GM23338 (cell line): ENCODE measurements at regions not wholly inside any gene's neighbourhood (a gene's known extent, or its start where the extent isn't known, plus 50 kb on each side); places are given as distances from the start of the nearest gene placed in this dataset.

Experiments used
- ATAC-seq: fragments of 200-7000 bp; cut with Tn5 transposase; 3 replicates; pipeline ENCODE4 v1.9.1; 2020
- DNase-seq: peaks from one replicate; pipeline ENCODE4 v3.0.0-alpha.2; 2015; ENCODE audit warnings: low spot score
- H2AFZ ChIP-seq: fragments of 200-600 bp; sonication (generic); 2 replicates; pipeline ENCODE4 v1.8.0; 2016; ENCODE audit warnings: antibody characterized with exemption, mild to moderate bottlenecking, moderate library complexity
- H3F3A ChIP-seq: fragments of 200-600 bp; sonication (generic); replicated peaks from 2 replicates; pipeline ENCODE4 v1.8.0; 2017; ENCODE audit warnings: antibody characterized with exemption, mixed run types, low read depth
- H3K27ac ChIP-seq: fragments of 200-600 bp; sonication (generic); 2 replicates; pipeline ENCODE4 v1.6.1; 2016; ENCODE audit warnings: low read depth
- H3K27me3 ChIP-seq: fragments of 200-600 bp; sonication (generic); 2 replicates; pipeline ENCODE4 v1.8.0; 2016; ENCODE audit warnings: mild to moderate bottlenecking, mixed run types, moderate library complexity; ENCODE audit not compliant: insufficient read depth
- H3K36me3 ChIP-seq: fragments of 200-600 bp; sonication (generic); 2 replicates; pipeline ENCODE4 v1.8.0; 2016; ENCODE audit warnings: mild to moderate bottlenecking; ENCODE audit not compliant: insufficient read depth
- H3K4me1 ChIP-seq: fragments of 200-600 bp; sonication (generic); 2 replicates; pipeline ENCODE4 v1.8.0; 2016; ENCODE audit warnings: mild to moderate bottlenecking, moderate library complexity; ENCODE audit not compliant: insufficient read depth
- H3K4me2 ChIP-seq: fragments of 200-600 bp; sonication (generic); 2 replicates; pipeline ENCODE4 v1.7.1; 2017; ENCODE audit warnings: mixed run types
- H3K4me3 ChIP-seq: fragments of 200-600 bp; sonication (generic); 2 replicates; pipeline ENCODE4 v1.6.1; 2016; ENCODE audit warnings: mixed run types
- H3K79me2 ChIP-seq: fragments of 200-600 bp; sonication (generic); replicated peaks from 2 replicates; pipeline ENCODE4 v1.8.0; 2017; ENCODE audit warnings: mild to moderate bottlenecking; ENCODE audit not compliant: insufficient read depth
- H3K9me2 ChIP-seq: fragments of 200-600 bp; sonication (generic); 2 replicates; pipeline ENCODE4 v1.8.0; 2017; ENCODE audit not compliant: insufficient read depth
- H4K20me1 ChIP-seq: fragments of 200-600 bp; sonication (generic); replicated peaks from 2 replicates; pipeline ENCODE4 v1.8.0; 2017; ENCODE audit warnings: mild to moderate bottlenecking; ENCODE audit not compliant: insufficient read depth
- H3K27ac Mint-ChIP-seq: 2 replicates; pipeline ENCODE4 v1.8.0; 2020; ENCODE audit warnings: inconsistent platforms, mild to moderate bottlenecking, moderate library complexity, mixed read lengths
- H3K27me3 Mint-ChIP-seq: 3 replicates; pipeline ENCODE4 v1.8.0; 2022; ENCODE audit warnings: low read depth, mild to moderate bottlenecking, moderate library complexity, mixed read lengths, inconsistent platforms; ENCODE audit not compliant: insufficient read depth, poor library complexity
- H3K36me3 Mint-ChIP-seq: 3 replicates; pipeline ENCODE4 v1.8.0; 2021; ENCODE audit warnings: low read depth, mild to moderate bottlenecking, inconsistent platforms, moderate library complexity, mixed read lengths
- H3K4me1 Mint-ChIP-seq: 3 replicates; pipeline ENCODE4 v1.8.0; 2020; ENCODE audit warnings: mild to moderate bottlenecking, inconsistent platforms, mixed read lengths
- H3K4me3 Mint-ChIP-seq: 3 replicates; pipeline ENCODE4 v1.8.0; 2021; ENCODE audit warnings: moderate library complexity, mild to moderate bottlenecking, inconsistent platforms, mixed read lengths
- H3K9me3 Mint-ChIP-seq: 3 replicates; pipeline ENCODE4 v1.8.0; 2020; ENCODE audit warnings: moderate library complexity, mild to moderate bottlenecking, inconsistent platforms, mixed read lengths
- EZH2 ChIP-seq: fragments of 200-600 bp; sonication (generic); IDR thresholded peaks from one replicate; pipeline ENCODE4 v1.8.0; 2017; ENCODE audit warnings: antibody characterized with exemption, mild to moderate bottlenecking, low read depth; ENCODE audit not compliant: unreplicated experiment
- EZH2phosphoT487 ChIP-seq: fragments of 200-600 bp; sonication (generic); IDR thresholded peaks from one replicate; pipeline ENCODE4 v1.8.1; 2018; ENCODE audit warnings: antibody characterized with exemption; ENCODE audit not compliant: unreplicated experiment
- NANOG ChIP-seq: IDR thresholded peaks from 2 replicates; pipeline ENCODE4 v1.6.1; 2016; ENCODE audit warnings: antibody characterized with exemption, borderline replicate concordance
- POLR2AphosphoS5 ChIP-seq: IDR thresholded peaks from 2 replicates; pipeline ENCODE4 v1.6.1; 2016; ENCODE audit warnings: antibody characterized with exemption, low read depth
- REST ChIP-seq: IDR thresholded peaks from one replicate; pipeline ENCODE4 v1.6.1; 2018; ENCODE audit warnings: antibody characterized with exemption; ENCODE audit not compliant: unreplicated experiment
- STAT1 ChIP-seq: IDR thresholded peaks from one replicate; pipeline ENCODE4 v1.6.1; 2016; ENCODE audit warnings: antibody characterized with exemption; ENCODE audit not compliant: unreplicated experiment
- ZNF114 ChIP-seq: fragments of 250-450 bp; sonication (Bioruptor Pico); IDR thresholded peaks from 2 replicates; pipeline ENCODE4 v1.5.0; 2020; ENCODE audit warnings: mild to moderate bottlenecking, moderate library complexity
- TF ChIP-seq, protein P1 (sequence below), 2 experiments: fragments of 200-600 bp in 1 of 2; sonication (generic) in 1 of 2; conservative IDR thresholded peaks; 2 replicates each; pipeline versions ENCODE4 v1.5.1 to v1.6.1; 2016 to 2017; ENCODE audit warnings: antibody characterized with exemption in 2 of 2, low read depth in 2 of 2, mild to moderate bottlenecking in 2 of 2, moderate library complexity in 1 of 2

DNA sequence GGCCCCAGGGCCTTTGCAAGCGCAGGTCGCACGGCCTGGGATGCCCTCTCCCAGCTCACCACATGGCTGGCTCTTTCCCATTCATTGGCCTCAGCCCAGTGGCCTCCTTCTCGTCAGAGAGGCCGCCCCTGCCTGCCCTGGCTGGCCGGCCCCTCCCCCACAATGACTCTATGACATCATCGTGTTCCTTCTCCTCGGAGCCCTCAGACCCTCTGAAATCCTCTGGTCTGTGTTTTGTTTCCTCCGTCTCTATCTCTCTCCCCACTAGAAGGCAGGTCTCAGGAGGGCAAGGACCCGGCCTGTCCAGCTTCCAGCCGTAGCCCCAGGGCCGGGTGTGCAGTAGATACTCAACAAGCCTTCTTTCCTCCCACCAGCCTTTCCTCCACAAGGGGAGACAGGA lies 164.8 kb upstream of the FOXF1 start:
- H3K36me3 ChIP-seq, result no peaks in the 10 kb centered on the region
- no peaks in the 10 kb centered on the region for H3K9me2 ChIP-seq
- TF ChIP-seq ZNF114 (CRISPR knock-in tag), result no peak
- no peak for TF ChIP-seq REST
- no peak for TF ChIP-seq POLR2AphosphoS5
- no peak for TF ChIP-seq NANOG
- no peak for TF ChIP-seq EZH2
- TF ChIP-seq, protein P1, sequence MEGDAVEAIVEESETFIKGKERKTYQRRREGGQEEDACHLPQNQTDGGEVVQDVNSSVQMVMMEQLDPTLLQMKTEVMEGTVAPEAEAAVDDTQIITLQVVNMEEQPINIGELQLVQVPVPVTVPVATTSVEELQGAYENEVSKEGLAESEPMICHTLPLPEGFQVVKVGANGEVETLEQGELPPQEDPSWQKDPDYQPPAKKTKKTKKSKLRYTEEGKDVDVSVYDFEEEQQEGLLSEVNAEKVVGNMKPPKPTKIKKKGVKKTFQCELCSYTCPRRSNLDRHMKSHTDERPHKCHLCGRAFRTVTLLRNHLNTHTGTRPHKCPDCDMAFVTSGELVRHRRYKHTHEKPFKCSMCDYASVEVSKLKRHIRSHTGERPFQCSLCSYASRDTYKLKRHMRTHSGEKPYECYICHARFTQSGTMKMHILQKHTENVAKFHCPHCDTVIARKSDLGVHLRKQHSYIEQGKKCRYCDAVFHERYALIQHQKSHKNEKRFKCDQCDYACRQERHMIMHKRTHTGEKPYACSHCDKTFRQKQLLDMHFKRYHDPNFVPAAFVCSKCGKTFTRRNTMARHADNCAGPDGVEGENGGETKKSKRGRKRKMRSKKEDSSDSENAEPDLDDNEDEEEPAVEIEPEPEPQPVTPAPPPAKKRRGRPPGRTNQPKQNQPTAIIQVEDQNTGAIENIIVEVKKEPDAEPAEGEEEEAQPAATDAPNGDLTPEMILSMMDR (conservative IDR thresholded peaks at IDR 0.05; ENCODE audit: low read depth in 2 of 2), result no peak
- Mint-ChIP-seq H3K27ac (no peak overlapping the region), H3K36me3 (no peaks in the 10 kb centered on the region), H3K9me3 (no peaks in the 10 kb centered on the region; the same call in 2 of the 3 replicates), H3K27me3 (peaks cover 24% of the 10 kb centered on the region), H3K4me1 (peaks cover 51% of the 10 kb centered on the region), H3K4me3 (no peak overlapping the region)
- H3K27ac ChIP-seq, result no peak overlapping the region
- no peak overlapping the region for H3K4me3 ChIP-seq
- no peak overlapping the region for H2AFZ ChIP-seq
- H3F3A ChIP-seq, result 0 out of 2 replicates have a peak, but pooled peaks cover 2% of the 10 kb centered on the region
- DNase-seq, result no peak
- no peak overlapping the region for H3K4me2 ChIP-seq
- H3K79me2 ChIP-seq, result no peaks in the 10 kb centered on the region
- H3K4me1 ChIP-seq, result peaks cover 25% of the 10 kb centered on the region
- ATAC-seq, result no peak
- no peaks in the 10 kb centered on the region for H4K20me1 ChIP-seq
- H3K27me3 ChIP-seq, result no peaks in the 10 kb centered on the region

DNA sequence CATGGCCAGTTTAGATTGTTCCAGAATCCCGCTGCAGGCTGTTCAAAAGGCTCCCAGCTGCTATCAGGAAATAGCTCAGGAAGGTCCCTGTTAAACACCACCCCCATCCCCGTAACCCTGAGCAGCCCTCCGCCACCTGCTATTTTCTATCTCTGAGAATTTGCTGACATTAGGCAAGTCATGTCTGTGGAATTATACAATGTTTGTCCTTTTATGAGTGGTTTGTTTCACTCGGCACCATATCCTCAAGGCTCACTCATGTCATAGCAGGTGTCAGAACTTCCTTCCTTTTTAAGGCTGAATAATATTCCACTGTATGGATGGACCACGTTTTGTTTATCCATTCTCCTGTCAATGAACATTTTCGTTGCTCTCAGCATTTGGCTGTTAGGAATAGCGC lies 164.3 kb upstream of the FOXF1 start:
- no peaks in the 10 kb centered on the region; the same call in 2 of the 3 replicates for H3K9me3 Mint-ChIP-seq
- no peaks in the 10 kb centered on the region for H3K36me3 ChIP-seq
- H3K4me1 Mint-ChIP-seq, result peaks cover 54% of the 10 kb centered on the region
- H3K27me3 Mint-ChIP-seq, result peaks cover 20% of the 10 kb centered on the region
- H3K4me2 ChIP-seq, result no peak overlapping the region
- H2AFZ ChIP-seq, result no peak overlapping the region
- DNase-seq (no peak), ATAC-seq (no peak)
- H3K36me3 Mint-ChIP-seq, result no peaks in the 10 kb centered on the region
- peaks cover 25% of the 10 kb centered on the region for H3K4me1 ChIP-seq
- H3K4me3 ChIP-seq, result no peak overlapping the region
- H3K27ac Mint-ChIP-seq, result no peak overlapping the region
- no peak for TF ChIP-seq STAT1
- TF ChIP-seq ZNF114 (CRISPR knock-in tag), result no peak
- TF ChIP-seq EZH2phosphoT487, result no peak
- TF ChIP-seq NANOG, result no peak
- H3F3A ChIP-seq, result 0 out of 2 replicates have a peak, but pooled peaks cover 2% of the 10 kb centered on the region
- no peak overlapping the region for H3K4me3 Mint-ChIP-seq
- H3K27ac ChIP-seq, result no peak overlapping the region
- H3K9me2 ChIP-seq, result no peaks in the 10 kb centered on the region
- no peaks in the 10 kb centered on the region for H3K27me3 ChIP-seq
- no peaks in the 10 kb centered on the region for H3K79me2 ChIP-seq
- no peaks in the 10 kb centered on the region for H4K20me1 ChIP-seq
